H9 (cell line): ENCODE measurements at regions not wholly inside any gene's neighbourhood (a gene's known extent, or its start where the extent isn't known, plus 50 kb on each side); places are given as distances from the start of the nearest gene placed in this dataset.
"Not testable (repeated sequence)": the region's sequence is repeated elsewhere in the genome, so short reads cannot be mapped to it uniquely, and the experiment has no call there.

Experiments used
- DNase-seq: peaks from one replicate; pipeline ENCODE4 v3.0.0-alpha.2; 2017
- H2AFZ ChIP-seq: one replicate; pipeline ENCODE4 v1.6.1; 2013; ENCODE audit warnings: mild to moderate bottlenecking, low read length, control low read depth, moderate library complexity
- H2AK5ac ChIP-seq: 2 replicates; pipeline ENCODE4 v1.6.1; 2013; ENCODE audit warnings: low read length, control low read depth, mixed read lengths; ENCODE audit not compliant: insufficient read length
- H2BK120ac ChIP-seq: one replicate; pipeline ENCODE4 v1.6.1; 2013; ENCODE audit warnings: low read depth, mild to moderate bottlenecking, low read length, control low read depth, inconsistent platforms; ENCODE audit not compliant: poor library complexity, severe bottlenecking
- H2BK12ac ChIP-seq: 2 replicates; pipeline ENCODE4 v1.6.1; 2013; ENCODE audit warnings: low read length, control low read depth, mixed read lengths, low read depth; ENCODE audit not compliant: insufficient read length
- H2BK15ac ChIP-seq: 2 replicates; pipeline ENCODE4 v1.6.1; 2013; ENCODE audit warnings: low read depth, low read length, control low read depth
- H2BK20ac ChIP-seq: one replicate; pipeline ENCODE4 v1.6.1; 2013; ENCODE audit warnings: low read depth, mild to moderate bottlenecking, low read length, control low read depth, inconsistent platforms; ENCODE audit not compliant: poor library complexity, severe bottlenecking
- H2BK5ac ChIP-seq: 2 replicates; pipeline ENCODE4 v1.6.1; 2013; ENCODE audit warnings: low read length, control low read depth, mixed read lengths; ENCODE audit not compliant: insufficient read length
- H3K14ac ChIP-seq: 2 replicates; pipeline ENCODE4 v1.6.1; 2013; ENCODE audit warnings: low read length, control low read depth; ENCODE audit not compliant: insufficient read depth
- H3K18ac ChIP-seq: 2 replicates; pipeline ENCODE4 v1.6.1; 2013; ENCODE audit warnings: low read depth, mild to moderate bottlenecking, mixed read lengths, low read length, control low read depth; ENCODE audit not compliant: insufficient read length
- H3K23ac ChIP-seq: 2 replicates; pipeline ENCODE4 v1.6.1; 2013; ENCODE audit warnings: low read length, control low read depth, mixed read lengths, low read depth; ENCODE audit not compliant: insufficient read length
- H3K23me2 ChIP-seq: 2 replicates; pipeline ENCODE4 v1.6.1; 2013; ENCODE audit warnings: low read depth, mild to moderate bottlenecking, mixed read lengths, low read length, control low read depth; ENCODE audit not compliant: insufficient read length, poor library complexity, severe bottlenecking
- H3K27ac ChIP-seq: 2 replicates; pipeline ENCODE4 v1.5.1; 2013; ENCODE audit warnings: low read length, control low read depth, mixed read lengths, low read depth; ENCODE audit not compliant: insufficient read length
- H3K27me3 ChIP-seq: 2 replicates; pipeline ENCODE4 v1.6.1; 2013; ENCODE audit warnings: low read length, control low read depth, inconsistent platforms; ENCODE audit not compliant: insufficient read depth
- H3K4ac ChIP-seq: 2 replicates; pipeline ENCODE4 v1.6.1; 2013; ENCODE audit warnings: low read depth, mild to moderate bottlenecking, control low read depth, inconsistent platforms, low read length, moderate library complexity
- H3K4me1 ChIP-seq: 2 replicates; pipeline ENCODE4 v1.6.1; 2013; ENCODE audit warnings: low read length, control low read depth, inconsistent platforms; ENCODE audit not compliant: insufficient read depth
- H3K4me2 ChIP-seq: 2 replicates; pipeline ENCODE4 v1.6.1; 2013; ENCODE audit warnings: low read length, control low read depth, mixed read lengths; ENCODE audit not compliant: insufficient read length, insufficient read depth
- H3K56ac ChIP-seq: 2 replicates; pipeline ENCODE4 v1.6.1; 2013; ENCODE audit warnings: low read depth, mild to moderate bottlenecking, mixed read lengths, low read length, control low read depth; ENCODE audit not compliant: insufficient read length
- H3K79me1 ChIP-seq: 2 replicates; pipeline ENCODE4 v1.6.1; 2013; ENCODE audit warnings: low read depth, mild to moderate bottlenecking, moderate library complexity, low read length, control low read depth, inconsistent platforms; ENCODE audit not compliant: insufficient read depth, poor library complexity, severe bottlenecking
- H3K79me2 ChIP-seq: 2 replicates; pipeline ENCODE4 v1.6.1; 2013; ENCODE audit warnings: low read length, control low read depth, inconsistent platforms; ENCODE audit not compliant: insufficient read depth
- H3K9ac ChIP-seq: 2 replicates; pipeline ENCODE4 v1.6.1; 2013; ENCODE audit warnings: low read length, control low read depth, mixed read lengths; ENCODE audit not compliant: insufficient read length; ENCODE audit errors: extremely low read depth
- H3K9me3 ChIP-seq: one replicate; pipeline ENCODE4 v1.6.1; 2013; ENCODE audit warnings: low read depth, low read length, inconsistent platforms; ENCODE audit not compliant: control insufficient read depth
- H3T11ph ChIP-seq: one replicate; pipeline ENCODE4 v1.6.1; 2013; ENCODE audit warnings: mild to moderate bottlenecking, low read length, control low read depth, inconsistent platforms
- H4K20me1 ChIP-seq: one replicate; pipeline ENCODE4 v1.6.1; 2013; ENCODE audit not compliant: control insufficient read depth, insufficient read length, insufficient read depth
- H4K5ac ChIP-seq: 2 replicates; pipeline ENCODE4 v1.6.1; 2013; ENCODE audit warnings: low read depth, mild to moderate bottlenecking, mixed read lengths, low read length, control low read depth; ENCODE audit not compliant: insufficient read length
- H4K8ac ChIP-seq: replicated peaks from 2 replicates; pipeline ENCODE4 v1.6.1; 2013; ENCODE audit warnings: low read length, control low read depth, mixed read lengths, low read depth; ENCODE audit not compliant: insufficient read length
- H4K91ac ChIP-seq: 2 replicates; pipeline ENCODE4 v1.6.1; 2013; ENCODE audit warnings: low read depth, mild to moderate bottlenecking, moderate library complexity, mixed read lengths, low read length, control low read depth; ENCODE audit not compliant: insufficient read length
- H3K27ac Mint-ChIP-seq, 3 experiments: 2 replicates in 2 of 3; 3 replicates in 1 of 3; pipeline ENCODE4 v1.8.0; 2020 to 2021; ENCODE audit warnings: mixed read lengths in 3 of 3, mild to moderate bottlenecking in 1 of 3, moderate library complexity in 1 of 3
- H3K27me3 Mint-ChIP-seq: 2 replicates; pipeline ENCODE4 v1.8.0; 2021; ENCODE audit warnings: low read depth, mild to moderate bottlenecking, moderate library complexity, mixed read lengths
- H3K36me3 Mint-ChIP-seq, 3 experiments: 2 replicates in 2 of 3; 3 replicates in 1 of 3; pipeline ENCODE4 v1.8.0; 2020 to 2021; ENCODE audit warnings: low read depth in 3 of 3, mixed read lengths in 3 of 3; ENCODE audit not compliant: insufficient read depth in 1 of 3
- H3K4me1 Mint-ChIP-seq, 2 experiments: 2 replicates each; pipeline ENCODE4 v1.8.0; 2020; ENCODE audit warnings: mixed read lengths in 2 of 2
- H3K4me3 Mint-ChIP-seq, 2 experiments: 2 replicates in 1 of 2; 3 replicates in 1 of 2; pipeline ENCODE4 v1.8.0; 2020 to 2021; ENCODE audit warnings: mild to moderate bottlenecking in 2 of 2, mixed read lengths in 2 of 2, moderate library complexity in 1 of 2
- H3K9me3 Mint-ChIP-seq, 2 experiments: 2 replicates in 1 of 2; 3 replicates in 1 of 2; pipeline ENCODE4 v1.8.0; 2020; ENCODE audit warnings: mild to moderate bottlenecking in 2 of 2, mixed read lengths in 2 of 2, moderate library complexity in 1 of 2
- WGBS: extraction: QIAGEN DNeasy Blood & Tissue Kit; methylation state at CpG from one replicate; pipeline ENCODE4 v1.1.7; 2013; ENCODE audit warnings: missing lambda C conversion rate, low lambda C conversion rate, mixed read lengths; ENCODE audit not compliant: insufficient read length; ENCODE audit errors: extremely low coverage; 5-methylcytosine and 5-hydroxymethylcytosine counted together
- TF ChIP-seq, protein P1 (sequence below): fragments of 200-600 bp; sonication (generic); conservative IDR thresholded peaks from 3 replicates; pipeline ENCODE4 v1.8.0; 2021; ENCODE audit warnings: antibody characterized with exemption, mild to moderate bottlenecking

DNA sequence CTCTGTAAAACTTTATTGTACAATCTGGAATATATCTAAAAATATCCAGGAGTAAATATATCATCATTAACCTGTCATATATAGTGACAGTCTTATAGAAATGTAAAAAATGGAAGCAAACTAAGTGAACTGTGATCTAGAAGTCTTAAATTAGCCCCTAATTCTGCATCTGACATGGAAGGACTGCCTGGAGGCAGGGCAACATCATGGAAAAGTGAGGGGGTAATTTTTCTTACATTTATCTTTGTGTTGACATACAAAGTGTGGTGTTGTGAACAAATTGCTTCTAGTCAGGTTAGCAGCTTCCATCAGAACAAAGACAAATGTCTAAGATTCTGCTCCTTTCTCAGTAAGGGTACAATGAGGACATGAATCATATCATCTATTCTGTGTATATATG lies 186.3 kb downstream of the C4orf33 start:
- Histone ChIP-seq H3K4me2 (no peak overlapping the region), H2BK120ac (no peak overlapping the region), H3K23me2 (no peaks in the 10 kb centered on the region), H2BK12ac (no peak overlapping the region), H3K18ac (no peak overlapping the region), H2AFZ (no peak overlapping the region), H3K4ac (no peak overlapping the region), H2AK5ac (no peak overlapping the region), H3K79me1 (no peaks in the 10 kb centered on the region), H4K5ac (no peak overlapping the region), H3T11ph (no peak overlapping the region), H2BK15ac (no peak overlapping the region), H3K79me2 (no peaks in the 10 kb centered on the region), H3K27ac (no peak overlapping the region), H3K14ac (no peak overlapping the region), H3K23ac (no peak overlapping the region), H3K56ac (no peak overlapping the region), H3K9me3 (no peaks in the 10 kb centered on the region), H3K27me3 (no peaks in the 10 kb centered on the region), H2BK20ac (no peak overlapping the region), H3K4me1 (no peaks in the 10 kb centered on the region), H4K20me1 (no peaks in the 10 kb centered on the region), H4K8ac (no peak overlapping the region), H3K9ac (no peak overlapping the region), H2BK5ac (no peak overlapping the region), H4K91ac (no peak overlapping the region)
- TF ChIP-seq, protein P1, sequence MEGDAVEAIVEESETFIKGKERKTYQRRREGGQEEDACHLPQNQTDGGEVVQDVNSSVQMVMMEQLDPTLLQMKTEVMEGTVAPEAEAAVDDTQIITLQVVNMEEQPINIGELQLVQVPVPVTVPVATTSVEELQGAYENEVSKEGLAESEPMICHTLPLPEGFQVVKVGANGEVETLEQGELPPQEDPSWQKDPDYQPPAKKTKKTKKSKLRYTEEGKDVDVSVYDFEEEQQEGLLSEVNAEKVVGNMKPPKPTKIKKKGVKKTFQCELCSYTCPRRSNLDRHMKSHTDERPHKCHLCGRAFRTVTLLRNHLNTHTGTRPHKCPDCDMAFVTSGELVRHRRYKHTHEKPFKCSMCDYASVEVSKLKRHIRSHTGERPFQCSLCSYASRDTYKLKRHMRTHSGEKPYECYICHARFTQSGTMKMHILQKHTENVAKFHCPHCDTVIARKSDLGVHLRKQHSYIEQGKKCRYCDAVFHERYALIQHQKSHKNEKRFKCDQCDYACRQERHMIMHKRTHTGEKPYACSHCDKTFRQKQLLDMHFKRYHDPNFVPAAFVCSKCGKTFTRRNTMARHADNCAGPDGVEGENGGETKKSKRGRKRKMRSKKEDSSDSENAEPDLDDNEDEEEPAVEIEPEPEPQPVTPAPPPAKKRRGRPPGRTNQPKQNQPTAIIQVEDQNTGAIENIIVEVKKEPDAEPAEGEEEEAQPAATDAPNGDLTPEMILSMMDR, result no peak
- Mint-ChIP-seq H3K27ac (no peak overlapping the region), H3K4me1 (no peaks in the 10 kb centered on the region), H3K27me3 (no peaks in the 10 kb centered on the region), H3K4me3 (no peak overlapping the region), H3K36me3 (no peaks in the 10 kb centered on the region), H3K9me3 (peaks cover 0 to 2% of the 10 kb centered on the region in 2 experiments; a peak in 1 of 5 replicates)
- DNase-seq, result no peak

DNA sequence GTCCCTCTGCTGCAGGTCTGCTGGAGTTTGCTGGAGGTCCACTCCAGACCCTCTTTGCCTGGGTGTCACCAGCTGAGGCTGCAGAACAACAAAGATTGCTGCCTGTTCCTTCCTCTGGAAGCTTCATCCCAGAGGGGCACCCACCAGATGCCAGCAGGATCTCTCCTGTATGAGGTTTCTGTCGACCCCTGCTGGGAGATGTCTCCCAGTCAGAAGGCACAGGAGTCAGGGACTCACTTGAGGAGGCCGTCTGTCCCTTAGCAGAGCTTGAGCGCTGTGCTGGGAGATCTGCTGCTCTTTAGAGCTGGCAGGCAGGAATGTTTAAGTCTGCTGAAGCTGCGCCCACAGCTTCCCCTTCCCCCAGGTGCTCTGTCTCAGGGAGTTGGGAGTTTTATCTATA lies 196.2 kb downstream of the C4orf33 start:
- not testable (repeated sequence) for H3K4me1 ChIP-seq, H3K27ac Mint-ChIP-seq, H3T11ph ChIP-seq, H2BK12ac ChIP-seq, H3K79me1 ChIP-seq, H3K4me3 Mint-ChIP-seq, H3K4me2 ChIP-seq, H3K14ac ChIP-seq, H3K36me3 Mint-ChIP-seq, H3K27ac ChIP-seq, DNase-seq, H4K5ac ChIP-seq, H3K27me3 ChIP-seq, H2BK15ac ChIP-seq, H3K4me1 Mint-ChIP-seq, H2BK20ac ChIP-seq, H3K9me3 Mint-ChIP-seq, H4K91ac ChIP-seq, H2AFZ ChIP-seq, H3K23ac ChIP-seq, H3K23me2 ChIP-seq, H3K27me3 Mint-ChIP-seq, H3K56ac ChIP-seq, H3K9me3 ChIP-seq, H4K20me1 ChIP-seq, H3K9ac ChIP-seq, H3K4ac ChIP-seq, H2BK5ac ChIP-seq, H3K18ac ChIP-seq, H2AK5ac ChIP-seq, H2BK120ac ChIP-seq, H3K79me2 ChIP-seq, H4K8ac ChIP-seq
- WGBS, result no CpG with 5 or more reads among the region's 4 CpGs
